Calu3 (cell line): ENCODE measurements at regions not wholly inside any gene's neighbourhood (a gene's known extent, or its start where the extent isn't known, plus 50 kb on each side); places are given as distances from the start of the nearest gene placed in this dataset.

Source experiments
- BruUV-seq: library from RNA; stranded (reverse); fragments of 400-500 nt; replicated peaks from 2 replicates; lab custom pipeline; 2021; lab: Mats Ljungman, UMichigan
- CTCF ChIA-PET: fragments of 300-600 bp; sonication (Branson Sonifier 250); formaldehyde crosslinking; loops from one replicate; lab custom pipeline; 2022; ENCODE audit warnings: antibody characterized with exemption; lab: Charles Lee
- DNase-seq: peaks from one replicate; pipeline ENCODE4 v3.0.0; 2022
- H3K27ac Mint-ChIP-seq: one replicate; pipeline ENCODE4 v1.8.0; 2022; ENCODE audit warnings: mixed read lengths; ENCODE audit not compliant: unreplicated experiment
- H3K27me3 Mint-ChIP-seq: one replicate; pipeline ENCODE4 v1.8.0; 2022; ENCODE audit warnings: mixed read lengths; ENCODE audit not compliant: unreplicated experiment
- H3K36me3 Mint-ChIP-seq: one replicate; pipeline ENCODE4 v1.8.0; 2022; ENCODE audit warnings: mild to moderate bottlenecking, moderate library complexity, mixed read lengths; ENCODE audit not compliant: insufficient read depth, unreplicated experiment
- H3K4me1 Mint-ChIP-seq: one replicate; pipeline ENCODE4 v1.8.0; 2022; ENCODE audit warnings: mild to moderate bottlenecking, low read depth, mixed read lengths; ENCODE audit not compliant: unreplicated experiment
- H3K4me3 Mint-ChIP-seq: one replicate; pipeline ENCODE4 v1.8.0; 2022; ENCODE audit warnings: mild to moderate bottlenecking, low read depth, moderate library complexity, mixed read lengths; ENCODE audit not compliant: unreplicated experiment
- H3K9me3 Mint-ChIP-seq: one replicate; pipeline ENCODE4 v1.8.0; 2022; ENCODE audit warnings: low read depth, mixed read lengths; ENCODE audit not compliant: unreplicated experiment
- CTCF ChIP-seq: fragments of 200-600 bp; IDR thresholded peaks from one replicate; pipeline ENCODE4 v1.8.0; 2022; ENCODE audit warnings: antibody characterized with exemption; ENCODE audit not compliant: unreplicated experiment
- intact Hi-C: fragments of 100-400 bp; cut with micrococcal nuclease; formaldehyde crosslinking; loops from one replicate; pipeline ENCODE4 v1.10.0; 2022; ENCODE audit not compliant: unreplicated experiment

- CTCF ChIA-PET = interaction anchor here (0.6 kb wide), 1 partner anchor 771 kb away, joined by 3 read pairs; no protein-coding TSS in a partner anchor
- no peaks in the 10 kb centered on the region for H3K4me1 Mint-ChIP-seq
- no peak overlapping the region for H3K4me3 Mint-ChIP-seq
- no TSS peak for BruUV-seq
- DNase-seq = no peak
- no peak for TF ChIP-seq CTCF
- no peak overlapping the region for H3K27ac Mint-ChIP-seq
- H3K27me3 Mint-ChIP-seq = no peaks in the 10 kb centered on the region
- H3K36me3 Mint-ChIP-seq = no peaks in the 10 kb centered on the region
- intact Hi-C loops = no loop called here
- H3K9me3 Mint-ChIP-seq = peaks cover 5% of the 10 kb centered on the region
Measured at GRCh38 chr3:166560253-166560652, 723.0 kb upstream of the BCHE start.

GRCh38 chr3:166556955-166557354, 719.7 kb upstream of the BCHE start:
- no TSS peak for BruUV-seq
- H3K36me3 Mint-ChIP-seq = no peaks in the 10 kb centered on the region
- no peak for TF ChIP-seq CTCF
- CTCF ChIA-PET = no interaction called here
- no peak overlapping the region for H3K27ac Mint-ChIP-seq
- H3K4me1 Mint-ChIP-seq = no peaks in the 10 kb centered on the region
- peaks cover 5% of the 10 kb centered on the region for H3K9me3 Mint-ChIP-seq
- no peaks in the 10 kb centered on the region for H3K27me3 Mint-ChIP-seq
- no peak overlapping the region for H3K4me3 Mint-ChIP-seq
- DNase-seq = no peak
- intact Hi-C loops = loop anchor here (10.0 kb wide), 1 partner anchor 542 kb away; no protein-coding TSS in a partner anchor

DNA sequence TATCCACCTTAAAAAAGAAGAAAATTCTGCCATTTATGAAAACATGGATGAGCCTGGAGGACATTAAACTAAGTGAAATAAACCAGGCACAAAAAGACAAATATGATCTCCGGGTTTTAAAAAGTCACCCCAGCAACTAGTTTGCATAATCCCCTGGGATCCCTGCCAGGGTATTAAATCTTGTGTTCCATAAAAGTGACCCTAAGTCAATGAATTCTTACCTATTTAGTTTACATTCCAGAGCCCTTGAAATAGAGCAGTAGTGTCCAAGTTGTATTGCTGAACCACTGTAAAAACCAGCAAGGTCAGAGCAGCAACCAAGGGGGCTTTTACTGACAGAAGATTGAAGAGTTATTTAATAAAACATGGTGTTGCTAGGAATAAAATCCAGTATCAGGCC, 716.8 kb upstream of the BCHE start:
- CTCF ChIA-PET = no interaction called here
- no peak overlapping the region for H3K27ac Mint-ChIP-seq
- no peak for TF ChIP-seq CTCF
- H3K27me3 Mint-ChIP-seq = no peaks in the 10 kb centered on the region
- H3K4me3 Mint-ChIP-seq = no peak overlapping the region
- no peaks in the 10 kb centered on the region for H3K4me1 Mint-ChIP-seq
- H3K9me3 Mint-ChIP-seq = no peaks in the 10 kb centered on the region
- BruUV-seq = no TSS peak
- H3K36me3 Mint-ChIP-seq = no peaks in the 10 kb centered on the region
- intact Hi-C loops = loop anchor here (5.0 to 10.0 kb wide), 2 partner anchors 348 to 539 kb away; no protein-coding TSS in a partner anchor
- DNase-seq = no peak

DNA sequence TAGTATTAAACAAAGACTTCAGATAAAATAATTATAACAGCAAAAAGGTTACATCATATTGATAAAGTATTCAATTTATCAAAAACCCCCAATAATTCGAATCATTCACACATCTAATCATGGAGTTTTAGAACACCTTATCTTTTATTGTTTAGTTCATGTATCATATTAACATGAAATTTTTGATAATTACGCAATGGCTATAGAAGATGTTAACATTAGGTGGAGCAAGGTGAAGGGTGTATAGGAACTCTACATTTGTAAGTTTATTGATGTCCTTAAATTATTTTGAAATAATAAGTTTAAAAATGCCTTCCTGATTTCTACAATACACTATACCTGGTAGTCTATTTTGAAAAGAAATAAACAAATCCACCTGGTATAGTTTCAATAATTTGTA, 696.5 kb upstream of the BCHE start:
- CTCF ChIA-PET = no interaction called here
- intact Hi-C loops = no loop called here

More for the DNA sequence above, 696.5 kb upstream of the BCHE start:
- no peak for TF ChIP-seq CTCF
- peaks cover 21% of the 10 kb centered on the region for H3K9me3 Mint-ChIP-seq
- H3K27ac Mint-ChIP-seq = no peak overlapping the region
- BruUV-seq = no TSS peak
- H3K27me3 Mint-ChIP-seq = no peaks in the 10 kb centered on the region
- no peak for DNase-seq
- no peaks in the 10 kb centered on the region for H3K4me1 Mint-ChIP-seq
- H3K4me3 Mint-ChIP-seq = no peak overlapping the region
- no peaks in the 10 kb centered on the region for H3K36me3 Mint-ChIP-seq
